Dermis blood vessel endothelial cell (primary cell): ENCODE measurements at regions not wholly inside any gene's neighbourhood (a gene's known extent, or its start where the extent isn't known, plus 50 kb on each side); places are given as distances from the start of the nearest gene placed in this dataset.
"Not testable (repeated sequence)": the region's sequence is repeated elsewhere in the genome, so short reads cannot be mapped to it uniquely, and the experiment has no call there.

Source experiments
- DNase-seq: peaks from one replicate; pipeline ENCODE4 v3.0.0; 2010

DNA sequence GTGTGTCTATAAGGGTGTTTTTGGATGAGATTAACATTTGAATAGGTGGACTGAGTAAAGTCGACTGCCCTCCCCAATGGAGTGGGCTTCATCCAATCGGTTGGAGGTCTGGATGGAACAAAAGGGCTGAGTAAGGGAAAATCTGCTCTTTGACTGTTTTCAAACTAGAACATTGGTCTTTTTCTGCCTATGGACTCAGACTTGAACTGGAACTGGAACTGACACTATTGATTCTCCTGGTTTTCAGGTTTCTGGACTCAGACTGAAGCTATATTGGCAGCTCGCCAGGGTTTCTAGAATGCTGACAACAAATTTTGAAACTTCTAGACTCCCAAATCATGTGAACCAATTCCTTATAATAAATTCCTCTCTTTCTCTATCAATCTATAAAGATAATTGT, 498.9 kb upstream of the EPHA7 start:
- no peak for DNase-seq

DNA sequence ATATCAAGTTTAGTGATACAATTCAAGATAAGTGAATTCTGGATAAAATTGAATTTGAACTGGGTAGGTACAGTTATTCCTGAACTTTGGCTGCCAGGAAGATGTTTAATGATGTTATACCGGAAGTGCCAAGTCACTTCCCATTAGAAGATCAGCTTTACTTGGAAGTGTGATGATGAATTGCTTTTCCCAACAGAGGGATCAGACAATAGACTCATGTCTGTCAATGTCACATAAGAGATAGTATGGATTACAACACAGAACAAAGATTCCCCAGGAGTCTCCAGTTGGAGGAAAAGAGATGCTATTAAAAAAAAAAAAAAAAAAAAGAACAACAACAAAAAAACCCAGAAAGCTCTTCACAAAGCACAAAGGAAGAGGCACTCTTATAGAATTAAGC, 497.9 kb upstream of the EPHA7 start:
- DNase-seq: no peak

DNA sequence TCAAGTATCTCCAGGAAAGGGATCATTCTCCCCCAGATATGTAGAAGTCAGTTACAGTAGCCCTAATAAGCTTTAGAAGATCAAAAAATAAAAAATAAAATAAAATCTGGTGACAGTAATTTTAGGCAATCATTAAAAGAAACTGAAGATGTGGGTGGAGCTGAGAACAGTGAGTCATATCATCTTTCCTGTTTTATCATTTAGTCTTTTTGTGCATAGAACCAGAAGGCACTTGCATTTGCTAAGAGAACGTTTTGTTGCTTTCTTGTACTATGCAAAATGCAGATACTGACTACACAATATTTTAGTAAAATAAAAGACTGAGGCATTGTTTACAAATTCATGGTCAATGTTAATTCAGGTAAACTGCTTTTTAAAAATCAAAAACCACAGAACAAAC, 497.4 kb upstream of the EPHA7 start:
- no peak for DNase-seq

DNA sequence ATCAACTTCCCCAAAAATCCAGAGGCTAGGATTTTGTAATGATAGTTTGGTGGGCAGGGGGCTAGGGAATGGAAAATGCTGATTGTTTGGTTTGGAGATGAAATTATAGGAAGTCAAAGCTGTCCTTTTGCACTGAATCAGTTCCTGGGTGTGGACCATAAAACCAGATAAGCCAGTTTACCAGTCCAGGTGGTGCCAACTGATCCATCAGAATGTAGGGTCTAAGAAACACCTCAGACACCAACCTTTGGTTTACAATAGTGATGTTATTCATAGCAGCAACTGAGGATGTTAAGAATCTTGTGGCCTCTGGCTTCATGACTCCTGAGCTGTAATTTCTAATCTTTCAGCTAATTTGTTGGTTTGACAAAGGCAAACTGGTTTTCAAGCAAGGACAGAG, 496.6 kb upstream of the EPHA7 start:
- no peak for DNase-seq

DNA sequence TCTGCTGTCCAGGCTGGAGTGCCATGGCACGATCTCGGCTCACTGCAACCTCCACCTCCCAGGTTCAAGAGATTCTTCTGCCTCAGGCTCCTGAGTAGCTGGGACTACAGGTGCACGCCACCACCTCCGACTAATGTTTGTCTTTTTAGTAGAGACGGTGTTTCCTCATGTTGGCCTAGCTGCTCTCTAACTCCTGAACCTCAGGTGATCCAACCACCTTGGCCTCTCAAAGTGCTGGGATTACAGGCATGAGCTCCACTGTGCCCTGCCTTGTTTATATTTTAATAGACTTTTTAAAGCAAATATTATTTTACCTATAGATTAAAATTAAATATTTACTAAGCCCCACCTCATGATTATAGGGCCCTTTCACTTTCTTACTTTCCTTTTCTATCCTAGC, 483.2 kb upstream of the EPHA7 start:
- no peak for DNase-seq

DNA sequence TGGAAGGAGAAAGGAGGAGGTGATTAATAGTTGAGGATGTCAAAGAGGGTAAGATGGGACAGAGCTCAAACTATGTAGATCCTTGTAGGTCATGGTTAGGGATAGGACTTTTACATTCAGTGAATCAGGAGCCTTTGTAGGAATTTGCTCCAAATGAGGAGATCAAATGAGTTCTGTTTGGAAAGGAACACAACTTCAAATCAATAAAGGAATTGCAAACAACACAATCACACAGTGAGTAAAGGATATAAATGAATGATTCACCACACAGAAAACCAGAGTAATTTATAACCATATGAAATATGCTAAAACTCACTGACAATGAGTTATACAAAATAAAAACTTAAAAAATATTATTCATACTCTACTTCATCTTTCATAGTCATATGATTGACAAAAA, 480.8 kb upstream of the EPHA7 start:
- no peak for DNase-seq

DNA sequence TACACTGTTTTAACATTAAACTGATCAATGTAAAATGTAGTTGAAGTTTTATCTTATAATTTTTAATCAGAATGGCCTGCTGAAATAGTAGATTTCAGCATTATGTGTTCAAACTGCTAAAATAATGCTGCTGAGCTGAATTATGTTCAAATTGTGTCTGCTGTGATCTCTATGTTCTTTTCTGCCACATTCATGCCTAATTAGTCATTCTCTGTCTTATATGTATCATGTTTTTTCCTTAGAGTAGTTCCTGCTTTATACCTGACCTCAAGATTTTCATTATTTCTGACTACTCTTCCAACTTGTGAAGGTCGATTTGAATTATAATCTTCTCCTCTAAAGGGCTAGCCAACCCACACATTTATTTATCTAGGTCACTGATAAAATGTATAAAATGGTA, 476.7 kb upstream of the EPHA7 start:
- no peak for DNase-seq

DNA sequence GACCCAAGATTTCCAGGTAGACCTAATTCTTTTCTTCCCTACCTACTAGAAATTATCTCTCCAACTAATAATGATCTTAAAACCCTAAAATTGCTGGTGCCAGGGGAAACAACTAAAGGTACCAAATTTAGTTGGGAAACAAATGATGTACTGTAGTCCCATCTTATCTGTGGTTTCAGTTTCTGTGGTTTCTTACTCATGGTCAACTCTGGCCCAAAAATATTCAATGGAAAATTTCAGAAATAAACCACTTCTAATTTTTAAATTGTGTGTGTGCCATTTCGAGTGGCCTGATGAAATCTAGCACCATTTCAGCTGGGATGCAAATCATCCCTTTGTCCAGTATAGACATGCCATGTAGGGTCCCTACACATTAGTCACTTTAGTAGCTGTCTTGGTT, 475.2 kb upstream of the EPHA7 start:
- DNase-seq: no peak

DNA sequence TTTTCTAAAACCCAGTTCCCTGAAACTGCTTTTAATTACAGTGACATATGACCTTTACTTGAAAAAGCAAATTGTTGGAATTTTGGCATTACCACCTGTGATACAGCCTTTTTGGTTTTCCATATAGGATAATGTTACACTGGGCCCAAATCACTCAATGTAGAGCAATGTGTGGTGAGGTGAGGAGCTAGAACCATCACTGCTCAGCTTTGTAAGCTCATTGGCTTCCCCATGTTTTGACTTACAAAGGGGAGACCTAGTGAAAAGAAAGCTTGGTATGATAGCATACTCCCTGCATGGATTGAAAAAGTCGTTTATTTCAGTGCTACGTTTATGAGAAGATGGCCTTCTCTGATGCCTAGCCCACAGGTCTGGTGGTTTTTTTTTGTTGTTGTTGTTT, 470.4 kb upstream of the EPHA7 start:
- DNase-seq: no peak

DNA sequence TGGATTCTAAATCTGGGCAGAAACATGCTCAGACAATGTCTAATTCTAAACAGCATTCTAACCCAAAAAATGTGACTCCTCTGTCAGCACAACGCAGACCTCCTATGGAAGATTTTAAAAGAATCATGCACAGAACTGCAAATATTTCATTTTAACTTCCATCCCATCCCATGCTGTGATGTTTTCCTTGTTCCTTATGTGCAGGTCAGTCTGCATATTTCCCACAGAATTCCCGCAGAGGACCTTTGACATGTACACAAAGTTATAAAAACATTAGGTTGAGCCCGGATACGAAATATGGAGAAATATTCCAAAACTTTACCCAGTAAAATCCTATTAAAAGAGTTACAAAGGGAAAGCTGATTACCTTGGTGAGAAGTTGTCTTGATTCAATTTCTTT, 467.1 kb upstream of the EPHA7 start:
- no peak for DNase-seq

DNA sequence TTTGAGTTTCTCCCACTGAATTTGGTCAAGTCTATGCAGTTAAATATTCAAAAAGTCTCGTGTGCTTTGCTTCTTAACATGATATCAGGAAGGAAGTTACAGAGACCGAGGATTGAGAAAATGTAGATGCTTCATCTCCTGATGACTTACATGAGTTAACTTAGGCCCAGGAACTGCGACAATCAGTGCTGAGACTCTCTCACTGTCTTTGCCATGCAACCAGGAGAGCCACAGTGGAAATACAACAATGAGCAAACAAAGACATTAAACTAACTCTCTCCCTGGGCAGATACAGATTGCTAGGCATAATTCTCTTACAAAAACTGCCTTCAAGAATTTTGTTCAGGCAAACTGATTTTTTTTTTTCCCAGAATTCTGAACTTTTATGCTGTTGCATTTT, 440.6 kb upstream of the EPHA7 start:
- DNase-seq: no peak

DNA sequence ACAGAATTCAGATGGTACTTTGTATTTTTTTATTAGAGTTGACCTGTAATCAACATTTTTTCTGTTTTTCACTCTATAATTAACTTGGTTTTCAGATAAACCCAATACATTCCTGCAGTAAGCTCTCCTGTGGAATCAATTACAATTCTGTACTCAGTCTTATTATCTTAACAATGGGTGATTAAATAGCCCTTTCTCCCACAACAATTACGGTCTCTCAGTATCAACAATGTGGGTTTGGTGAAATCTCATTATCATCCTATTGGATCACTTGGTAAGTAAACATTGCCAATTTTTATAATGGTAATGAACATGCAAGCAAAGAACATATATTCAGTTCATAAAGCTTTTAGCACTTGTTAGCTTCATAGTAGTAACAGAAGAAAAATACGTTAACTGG, 438.9 kb upstream of the EPHA7 start:
- no peak for DNase-seq

DNA sequence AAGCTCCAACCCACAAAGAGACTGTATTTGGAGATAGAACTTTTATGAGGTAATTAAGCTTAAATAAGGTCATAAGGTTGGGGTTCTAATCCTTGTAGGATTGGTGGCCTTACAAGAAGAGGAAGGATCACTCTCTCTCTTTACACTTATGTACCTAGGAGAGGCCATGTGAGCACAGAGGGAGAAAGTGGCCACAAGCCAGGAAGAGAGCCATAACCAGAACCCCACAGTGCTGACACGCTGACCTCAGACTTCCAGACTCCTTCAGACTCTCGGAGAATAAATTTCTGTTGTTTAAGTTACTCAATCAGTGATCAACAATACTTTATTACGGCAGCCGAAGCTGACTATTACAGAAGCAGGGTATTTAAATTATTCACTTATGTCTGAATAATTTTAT, 430.5 kb upstream of the EPHA7 start:
- DNase-seq: no peak

DNA sequence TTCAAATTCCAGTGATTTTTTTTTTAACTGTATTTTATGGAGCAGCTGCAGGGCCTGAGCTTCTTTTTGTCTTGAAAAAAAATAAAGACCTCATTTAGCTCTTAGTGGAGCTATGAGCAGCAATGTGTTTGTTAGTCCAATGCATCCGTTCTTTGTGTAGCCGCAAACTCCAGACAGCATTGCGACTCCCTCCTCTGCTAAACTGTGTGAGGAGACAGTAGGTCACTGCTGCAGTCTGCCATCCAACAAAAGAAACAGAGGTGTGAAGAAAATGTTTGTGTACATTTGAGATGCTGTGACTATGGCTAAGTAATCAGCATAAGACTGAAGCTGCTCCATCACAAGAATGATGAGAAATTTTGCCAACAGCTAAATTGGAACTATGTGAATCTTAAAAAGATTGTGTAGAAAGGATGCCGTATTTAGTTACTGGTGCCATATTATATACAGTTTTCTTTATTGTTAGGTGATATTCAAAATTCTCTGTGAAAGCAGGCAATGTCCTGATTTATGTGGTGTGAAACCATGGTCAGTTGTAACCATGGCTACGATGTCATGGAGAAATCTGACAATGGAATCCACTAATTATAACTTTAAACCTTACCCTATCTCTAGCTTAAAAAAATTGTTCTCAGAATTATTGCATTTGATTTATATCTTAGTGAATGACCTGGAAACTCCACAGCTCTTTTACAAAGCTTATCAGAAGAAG, 428.8 kb upstream of the EPHA7 start:
- no peak for DNase-seq

DNA sequence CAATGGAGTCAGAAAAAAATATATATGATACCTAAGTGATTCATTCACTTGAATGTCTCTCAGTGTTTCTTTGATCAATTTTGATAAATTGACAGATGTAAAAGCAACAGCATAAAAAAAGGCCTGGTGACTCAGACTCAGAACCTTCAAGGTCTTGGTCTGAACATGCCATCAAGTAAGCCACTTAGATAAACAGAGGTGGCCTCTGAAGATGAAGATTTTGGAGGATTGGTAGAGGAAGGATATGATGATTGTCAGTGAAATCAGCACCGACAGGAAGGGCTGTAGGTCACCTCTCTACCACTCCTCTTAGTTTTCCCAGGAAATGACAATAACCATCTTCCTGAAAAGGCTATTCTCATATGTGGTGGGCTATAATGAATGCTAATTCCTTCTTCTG, 422.8 kb upstream of the EPHA7 start:
- no peak for DNase-seq

DNA sequence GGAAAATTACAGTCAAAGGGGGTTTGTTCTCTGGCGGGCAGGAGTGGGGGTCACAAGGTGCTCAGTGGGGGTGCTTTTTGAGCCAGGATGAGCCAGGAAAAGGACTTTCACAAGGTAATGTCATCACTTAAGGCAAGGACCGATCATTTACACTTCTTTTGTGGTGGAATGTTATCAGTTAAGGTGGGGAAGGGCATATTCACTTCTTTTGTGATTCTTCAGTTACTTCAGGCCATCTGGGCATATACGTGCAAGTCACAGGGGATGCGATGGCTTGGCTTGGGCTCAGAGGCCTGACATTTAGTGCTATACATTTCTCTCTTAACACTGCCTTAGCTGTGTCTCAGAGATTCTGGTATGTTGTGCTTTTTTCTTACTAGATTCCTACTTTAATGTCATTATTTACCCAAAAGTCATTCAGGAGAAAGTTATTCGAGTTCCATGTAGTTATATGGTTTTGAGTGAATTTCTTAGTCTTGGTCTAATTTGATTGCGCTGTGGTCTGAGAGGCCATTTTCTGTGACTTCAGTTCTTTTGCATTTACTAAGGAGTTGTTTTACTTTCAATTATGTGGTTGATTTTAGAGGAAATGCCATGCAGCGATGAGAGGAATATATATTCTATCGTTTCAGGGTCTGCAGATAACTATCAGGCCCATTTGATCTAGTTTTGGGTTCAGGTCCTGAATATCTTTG, 416.2 kb upstream of the EPHA7 start:
- DNase-seq: not testable (repeated sequence)

DNA sequence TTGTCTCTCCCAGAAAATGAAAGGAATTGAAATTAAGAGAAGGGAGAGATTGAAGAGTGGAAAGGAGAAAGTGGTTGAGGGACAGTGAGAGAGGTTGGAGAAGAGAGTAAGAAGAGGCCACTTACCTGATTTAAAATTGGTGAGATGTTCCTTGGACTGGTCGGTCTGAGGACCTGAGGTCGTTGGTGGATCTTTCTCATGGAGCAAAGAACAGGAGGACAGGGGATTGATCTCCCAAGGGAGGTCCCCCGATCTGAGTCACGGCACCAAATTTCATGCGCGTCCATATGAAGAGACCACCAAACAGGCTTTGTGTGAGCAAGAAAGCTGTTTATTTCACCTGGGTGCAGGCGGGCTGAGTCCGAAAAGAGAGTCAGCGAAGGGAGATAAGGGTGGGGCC, 415.7 kb upstream of the EPHA7 start:
- DNase-seq: not testable (repeated sequence)

DNA sequence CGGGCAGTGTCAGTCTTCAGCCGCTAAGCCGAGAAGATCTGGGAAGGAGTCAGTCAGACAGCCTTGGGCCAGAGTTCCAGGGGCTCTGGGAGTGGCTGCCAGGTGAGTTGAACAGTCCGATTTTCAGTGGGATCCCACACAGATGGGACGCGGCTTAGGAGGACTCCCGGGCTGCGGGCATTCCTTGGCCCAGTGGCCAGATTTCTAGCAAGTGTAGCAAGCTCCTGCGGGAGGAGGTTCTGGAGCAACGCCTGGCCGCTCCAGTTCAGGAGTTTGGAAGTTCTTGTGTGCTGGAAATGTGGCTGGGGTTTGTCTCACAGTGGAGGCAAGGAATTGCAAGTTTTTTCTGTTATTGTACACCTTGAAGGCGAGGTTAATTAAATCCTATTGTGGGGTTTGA, 414.0 kb upstream of the EPHA7 start:
- DNase-seq: not testable (repeated sequence)

DNA sequence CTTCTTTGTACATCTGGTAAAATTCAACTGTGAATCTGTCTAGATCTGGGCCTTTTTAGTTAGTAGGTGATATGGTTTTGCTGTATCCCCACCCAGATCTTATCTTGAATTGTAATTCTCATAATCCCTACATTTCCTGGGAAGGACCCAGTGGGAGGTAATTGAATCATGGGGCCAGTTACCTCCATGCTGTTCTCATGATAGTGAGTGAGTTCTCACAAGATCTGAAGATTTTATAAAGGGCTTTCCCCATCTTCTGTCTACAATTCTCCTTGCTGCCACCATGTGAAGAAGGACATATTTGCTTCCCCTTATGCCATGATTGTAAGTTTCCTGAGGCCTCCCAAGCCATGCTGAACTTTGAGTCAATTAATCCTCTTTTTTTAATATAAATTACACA, 410.4 kb upstream of the EPHA7 start:
- DNase-seq: not testable (repeated sequence)

DNA sequence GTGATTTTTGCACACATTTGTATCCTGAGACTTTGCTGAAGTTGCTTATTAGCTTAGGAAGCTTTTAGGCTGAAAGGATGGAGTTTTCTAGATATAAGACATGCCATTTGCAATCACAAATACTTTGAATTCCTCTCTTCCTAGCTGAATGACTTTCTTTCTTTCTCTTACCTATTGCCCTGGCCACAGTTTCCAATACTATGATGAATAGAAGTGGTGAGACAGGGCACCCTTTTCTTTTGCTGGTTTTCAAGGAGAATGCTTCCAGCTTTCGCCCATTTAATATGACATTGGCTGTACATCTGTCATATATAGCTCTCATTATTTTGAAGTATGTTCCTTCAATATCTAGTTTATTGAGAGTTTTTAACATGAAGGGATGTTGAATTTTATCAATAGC, 409.6 kb upstream of the EPHA7 start:
- no peak for DNase-seq

DNA sequence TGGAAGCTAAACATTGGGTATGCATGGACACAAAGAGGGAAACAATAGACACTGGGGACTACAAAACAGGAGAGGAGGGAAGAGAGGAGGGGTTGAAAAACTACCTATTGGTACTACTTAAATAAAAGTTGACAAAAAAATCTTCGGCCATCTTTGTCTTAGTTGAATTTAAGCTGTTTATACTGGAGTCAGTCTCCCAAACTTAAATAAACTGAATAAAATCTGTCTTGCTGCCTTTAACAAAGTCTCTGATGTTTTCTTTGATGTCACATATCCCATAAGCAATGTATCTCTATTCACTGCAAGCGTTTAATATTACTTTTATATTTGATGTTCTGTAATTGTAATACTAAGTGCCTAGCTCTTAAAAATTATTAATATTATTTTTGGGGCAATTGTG, 409.2 kb upstream of the EPHA7 start:
- DNase-seq: no peak

DNA sequence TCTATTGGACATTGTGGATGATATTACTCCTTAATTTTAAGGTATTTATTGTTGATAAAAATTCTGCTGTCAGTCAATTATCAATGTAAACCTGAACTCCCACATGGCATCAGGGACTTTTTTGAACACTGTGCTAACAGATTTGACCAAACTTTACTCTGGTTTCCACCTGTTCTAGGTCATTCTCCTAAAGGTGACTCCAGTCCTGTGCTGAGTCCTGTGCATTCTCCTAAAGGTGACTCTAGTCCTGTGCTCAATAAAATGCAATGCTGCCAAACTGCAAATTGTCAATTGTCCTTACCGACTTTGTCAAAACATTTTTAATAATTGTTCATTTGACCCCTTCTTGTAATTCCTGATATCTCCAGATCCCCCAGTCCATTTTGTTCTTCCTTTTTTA, 408.4 kb upstream of the EPHA7 start:
- DNase-seq: no peak

DNA sequence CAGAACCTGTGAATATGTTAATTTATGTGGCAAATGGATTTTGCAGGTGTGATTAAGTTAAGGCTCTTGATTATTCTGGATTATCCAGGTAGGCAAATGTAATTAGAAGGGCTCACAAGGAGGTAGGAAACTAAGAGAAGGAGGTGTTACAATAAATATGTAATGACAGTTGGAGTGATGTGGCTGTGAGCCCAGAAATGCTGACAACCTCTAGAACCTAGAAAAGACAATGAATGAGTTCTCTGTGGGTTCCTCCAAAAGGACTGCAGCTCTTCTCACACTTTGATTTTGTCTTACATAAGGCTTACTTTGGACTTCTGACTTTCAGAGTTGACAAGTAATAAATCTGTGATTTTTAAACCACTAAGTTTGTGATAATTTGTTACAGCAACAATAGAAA, 406.6 kb upstream of the EPHA7 start:
- no peak for DNase-seq

DNA sequence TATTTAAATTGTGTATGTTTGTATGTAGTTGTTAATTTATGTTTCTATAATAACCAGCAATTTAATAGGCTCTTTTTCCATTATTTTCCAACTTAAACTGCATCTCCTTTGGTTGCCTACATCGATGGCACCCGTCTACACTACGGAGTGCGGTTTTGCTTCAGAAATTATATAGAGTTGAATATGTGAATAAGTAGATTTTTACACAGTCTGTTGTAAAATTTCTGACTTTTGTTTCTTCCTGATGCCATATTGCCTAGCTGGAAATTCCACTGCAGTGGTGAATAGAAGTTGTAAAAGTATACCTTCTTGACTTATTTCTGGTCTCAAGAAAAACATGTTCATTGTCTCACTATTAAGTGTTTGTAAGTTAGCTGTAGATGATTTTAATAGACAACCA, 404.1 kb upstream of the EPHA7 start:
- DNase-seq: no peak
